GM18907 (cell line): ENCODE measurements at regions not wholly inside any gene's neighbourhood (a gene's known extent, or its start where the extent isn't known, plus 50 kb on each side); places are given as distances from the start of the nearest gene placed in this dataset.
"Not testable (repeated sequence)": the region's sequence is repeated elsewhere in the genome, so short reads cannot be mapped to it uniquely, and the experiment has no call there.

ENCODE experiments used
- ATAC-seq: cut with Tn5 transposase; IDR thresholded peaks from one replicate; pipeline ENCODE4 v1.9.1; 2021; ENCODE audit warnings: mild to moderate bottlenecking, moderate library complexity; ENCODE audit not compliant: unreplicated experiment

- no peak for ATAC-seq
Measured at GRCh38 chr7:50856231-50856630, 73.5 kb upstream of the GRB10 start.

- no peak for ATAC-seq
Measured at GRCh38 chr7:50855526-50855925, 72.8 kb upstream of the GRB10 start.

GRCh38 chr7:50854831-50855230 is 72.1 kb upstream of the GRB10 start:
- ATAC-seq, result no peak

GRCh38 chr7:50854247-50854646 is 71.6 kb upstream of the GRB10 start:
- ATAC-seq, result no peak

- ATAC-seq, result no peak
Measured at GRCh38 chr7:50853311-50853710, 70.6 kb upstream of the GRB10 start.

- no peak for ATAC-seq
Measured at GRCh38 chr7:50852901-50853300, 70.2 kb upstream of the GRB10 start.

- no peak for ATAC-seq
Measured at GRCh38 chr7:50851891-50852290, 69.2 kb upstream of the GRB10 start.

- no peak for ATAC-seq
Measured at GRCh38 chr7:50851451-50851850, 68.8 kb upstream of the GRB10 start.

GRCh38 chr7:50849991-50850390 is 67.3 kb upstream of the GRB10 start:
- no peak for ATAC-seq

GRCh38 chr7:50848203-50848602 is 65.5 kb upstream of the GRB10 start:
- ATAC-seq, result no peak

GRCh38 chr7:50844861-50845260 is 62.2 kb upstream of the GRB10 start:
- ATAC-seq, result not testable (repeated sequence)

- no peak for ATAC-seq
Measured at GRCh38 chr7:50842041-50842440, 59.3 kb upstream of the GRB10 start.

- ATAC-seq, result no peak
Measured at GRCh38 chr7:50838675-50839377, 56.1 kb upstream of the GRB10 start.

GRCh38 chr7:50837965-50838364 is 55.3 kb upstream of the GRB10 start:
- no peak for ATAC-seq

- ATAC-seq, result no peak
Measured at GRCh38 chr7:50836646-50837045, 54.0 kb upstream of the GRB10 start.

- no peak for ATAC-seq
Measured at GRCh38 chr7:50835156-50835555, 52.5 kb upstream of the GRB10 start.

GRCh38 chr7:50834679-50835078 is 52.0 kb upstream of the GRB10 start:
- ATAC-seq, result no peak

- no peak for ATAC-seq
Measured at GRCh38 chr7:50834031-50834535, 51.4 kb upstream of the GRB10 start.

GRCh38 chr7:50832744-50833143 is 50.0 kb upstream of the GRB10 start:
- no peak for ATAC-seq
